ENCODE measurements at regions not wholly inside any gene's neighbourhood (a gene's known extent, or its start where the extent isn't known, plus 50 kb on each side); places are given as distances from the start of the nearest gene placed in this dataset.

DNA sequence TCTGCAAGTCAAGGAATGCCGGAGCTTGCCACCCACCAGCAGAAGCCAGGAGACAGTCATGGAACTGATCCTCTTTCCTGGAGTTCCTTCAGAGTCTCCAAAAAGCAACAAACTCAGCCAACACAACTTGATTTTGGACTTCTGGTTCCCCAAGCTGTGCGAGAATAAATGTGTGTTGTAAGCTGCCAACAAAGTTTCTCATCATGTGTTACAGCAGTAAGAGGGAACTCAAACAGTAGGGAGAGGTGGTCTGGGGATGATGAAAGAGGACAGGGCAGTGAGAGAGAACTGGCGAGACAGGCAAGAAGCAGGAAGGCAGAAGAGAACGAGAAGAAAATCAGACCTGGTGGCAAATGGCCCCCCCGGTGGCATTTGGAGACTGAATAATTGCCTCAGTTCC lies 204.9 kb downstream of the MAF start:
- TF ChIP-seq, protein P1, sequence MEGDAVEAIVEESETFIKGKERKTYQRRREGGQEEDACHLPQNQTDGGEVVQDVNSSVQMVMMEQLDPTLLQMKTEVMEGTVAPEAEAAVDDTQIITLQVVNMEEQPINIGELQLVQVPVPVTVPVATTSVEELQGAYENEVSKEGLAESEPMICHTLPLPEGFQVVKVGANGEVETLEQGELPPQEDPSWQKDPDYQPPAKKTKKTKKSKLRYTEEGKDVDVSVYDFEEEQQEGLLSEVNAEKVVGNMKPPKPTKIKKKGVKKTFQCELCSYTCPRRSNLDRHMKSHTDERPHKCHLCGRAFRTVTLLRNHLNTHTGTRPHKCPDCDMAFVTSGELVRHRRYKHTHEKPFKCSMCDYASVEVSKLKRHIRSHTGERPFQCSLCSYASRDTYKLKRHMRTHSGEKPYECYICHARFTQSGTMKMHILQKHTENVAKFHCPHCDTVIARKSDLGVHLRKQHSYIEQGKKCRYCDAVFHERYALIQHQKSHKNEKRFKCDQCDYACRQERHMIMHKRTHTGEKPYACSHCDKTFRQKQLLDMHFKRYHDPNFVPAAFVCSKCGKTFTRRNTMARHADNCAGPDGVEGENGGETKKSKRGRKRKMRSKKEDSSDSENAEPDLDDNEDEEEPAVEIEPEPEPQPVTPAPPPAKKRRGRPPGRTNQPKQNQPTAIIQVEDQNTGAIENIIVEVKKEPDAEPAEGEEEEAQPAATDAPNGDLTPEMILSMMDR (conservative IDR thresholded peaks at IDR 0.05; ENCODE audit: low read depth in 2 of 2), result no peak
- TF ChIP-seq JUNB (IDR thresholded peaks at IDR 0.05; ENCODE audit: unreplicated experiment), result no peak
- TF ChIP-seq POLR2AphosphoS5 (IDR thresholded peaks at IDR 0.05; ENCODE audit: low read depth), result no peak
- TF ChIP-seq EZH2 (IDR thresholded peaks at IDR 0.05; ENCODE audit: low read depth, unreplicated experiment), result no peak
- TF ChIP-seq, protein P2, sequence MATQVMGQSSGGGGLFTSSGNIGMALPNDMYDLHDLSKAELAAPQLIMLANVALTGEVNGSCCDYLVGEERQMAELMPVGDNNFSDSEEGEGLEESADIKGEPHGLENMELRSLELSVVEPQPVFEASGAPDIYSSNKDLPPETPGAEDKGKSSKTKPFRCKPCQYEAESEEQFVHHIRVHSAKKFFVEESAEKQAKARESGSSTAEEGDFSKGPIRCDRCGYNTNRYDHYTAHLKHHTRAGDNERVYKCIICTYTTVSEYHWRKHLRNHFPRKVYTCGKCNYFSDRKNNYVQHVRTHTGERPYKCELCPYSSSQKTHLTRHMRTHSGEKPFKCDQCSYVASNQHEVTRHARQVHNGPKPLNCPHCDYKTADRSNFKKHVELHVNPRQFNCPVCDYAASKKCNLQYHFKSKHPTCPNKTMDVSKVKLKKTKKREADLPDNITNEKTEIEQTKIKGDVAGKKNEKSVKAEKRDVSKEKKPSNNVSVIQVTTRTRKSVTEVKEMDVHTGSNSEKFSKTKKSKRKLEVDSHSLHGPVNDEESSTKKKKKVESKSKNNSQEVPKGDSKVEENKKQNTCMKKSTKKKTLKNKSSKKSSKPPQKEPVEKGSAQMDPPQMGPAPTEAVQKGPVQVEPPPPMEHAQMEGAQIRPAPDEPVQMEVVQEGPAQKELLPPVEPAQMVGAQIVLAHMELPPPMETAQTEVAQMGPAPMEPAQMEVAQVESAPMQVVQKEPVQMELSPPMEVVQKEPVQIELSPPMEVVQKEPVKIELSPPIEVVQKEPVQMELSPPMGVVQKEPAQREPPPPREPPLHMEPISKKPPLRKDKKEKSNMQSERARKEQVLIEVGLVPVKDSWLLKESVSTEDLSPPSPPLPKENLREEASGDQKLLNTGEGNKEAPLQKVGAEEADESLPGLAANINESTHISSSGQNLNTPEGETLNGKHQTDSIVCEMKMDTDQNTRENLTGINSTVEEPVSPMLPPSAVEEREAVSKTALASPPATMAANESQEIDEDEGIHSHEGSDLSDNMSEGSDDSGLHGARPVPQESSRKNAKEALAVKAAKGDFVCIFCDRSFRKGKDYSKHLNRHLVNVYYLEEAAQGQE (IDR thresholded peaks at IDR 0.05; ENCODE audit: unreplicated experiment), result no peak
- no peak for TF ChIP-seq ZNF331 (CRISPR knock-in tag; IDR thresholded peaks at IDR 0.05; ENCODE audit: low read depth)
- TF ChIP-seq EZH2phosphoT487 (IDR thresholded peaks at IDR 0.05; ENCODE audit: unreplicated experiment), result no peak
- TF ChIP-seq STAT1 (IDR thresholded peaks at IDR 0.05; ENCODE audit: unreplicated experiment), result no peak
- TF ChIP-seq ETS1 (IDR thresholded peaks at IDR 0.05), result no peak
- TF ChIP-seq CREB1 (CRISPR knock-in tag; IDR thresholded peaks at IDR 0.05; ENCODE audit: low read depth), result no peak
